ENCODE measurements at regions not wholly inside any gene's neighbourhood (a gene's known extent, or its start where the extent isn't known, plus 50 kb on each side); places are given as distances from the start of the nearest gene placed in this dataset.

- no peak for DNase-seq
Measured at GRCh38 chr1:239805042-239805441, 286.6 kb upstream of the FMN2 start.

DNA sequence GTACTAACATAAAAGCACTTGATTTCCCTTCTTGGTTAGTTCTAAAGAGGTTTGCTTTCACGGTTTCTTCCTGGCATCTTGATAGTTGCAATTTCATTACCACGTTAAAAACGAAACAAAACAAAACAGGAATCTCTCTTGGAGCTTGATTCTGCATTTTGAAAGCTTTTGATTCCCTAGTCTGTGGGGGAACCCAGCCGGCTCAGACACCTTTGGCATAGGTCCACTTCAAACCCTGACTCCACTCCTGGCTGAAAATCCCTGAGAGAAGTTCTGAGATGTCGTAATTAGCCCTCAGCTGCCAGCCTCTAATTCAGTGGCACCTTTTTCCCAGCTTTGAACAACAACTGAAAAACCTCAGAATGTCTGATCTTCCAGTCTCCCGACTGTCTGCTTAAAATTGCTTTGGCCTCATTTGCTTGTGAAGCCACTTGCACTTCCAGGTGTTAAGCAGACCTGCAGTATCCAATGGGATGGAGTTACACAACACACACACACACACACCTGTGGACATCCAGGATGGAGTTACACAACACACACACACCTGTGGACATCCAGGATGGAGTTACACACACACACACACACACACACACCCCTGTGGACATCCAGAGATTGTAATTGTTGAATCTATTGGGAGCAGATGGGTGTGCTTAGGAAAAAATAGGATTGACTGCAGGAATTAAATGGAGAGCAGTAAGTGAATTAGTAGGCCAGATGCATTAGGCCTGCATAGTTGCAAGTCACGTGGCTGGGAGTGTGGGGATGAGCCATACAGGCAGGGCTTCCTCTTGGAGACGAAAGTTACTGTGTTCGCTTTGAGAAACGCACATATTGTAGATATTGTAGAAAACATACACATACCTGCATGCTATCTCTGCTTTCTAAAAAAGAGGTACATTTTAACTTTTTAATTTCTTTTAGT, 285.6 kb upstream of the FMN2 start:
- no peak for DNase-seq

DNA sequence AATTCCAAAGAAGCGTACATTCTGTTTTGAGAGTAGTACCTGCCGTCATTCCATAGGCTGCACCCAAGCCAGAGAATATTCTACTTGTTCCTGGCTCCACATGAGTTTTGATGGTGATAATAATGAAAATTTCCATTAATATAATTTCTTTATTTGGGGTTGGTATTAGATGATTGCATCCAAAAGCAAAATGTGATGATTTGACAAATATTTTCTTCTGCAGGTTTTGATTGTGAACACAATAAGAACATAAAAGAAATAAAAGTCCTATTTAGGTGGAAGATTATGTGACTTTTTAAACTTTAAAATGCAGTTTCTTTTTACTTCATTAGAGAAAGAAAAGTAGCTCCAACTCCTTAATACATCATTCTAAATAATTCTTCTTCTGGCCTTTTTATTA, 284.8 kb upstream of the FMN2 start:
- DNase-seq, result no peak

- no peak for DNase-seq
Measured at GRCh38 chr1:239807361-239807760, 284.3 kb upstream of the FMN2 start.

- no peak for DNase-seq
Measured at GRCh38 chr1:239810061-239810481, 281.6 kb upstream of the FMN2 start.

DNA sequence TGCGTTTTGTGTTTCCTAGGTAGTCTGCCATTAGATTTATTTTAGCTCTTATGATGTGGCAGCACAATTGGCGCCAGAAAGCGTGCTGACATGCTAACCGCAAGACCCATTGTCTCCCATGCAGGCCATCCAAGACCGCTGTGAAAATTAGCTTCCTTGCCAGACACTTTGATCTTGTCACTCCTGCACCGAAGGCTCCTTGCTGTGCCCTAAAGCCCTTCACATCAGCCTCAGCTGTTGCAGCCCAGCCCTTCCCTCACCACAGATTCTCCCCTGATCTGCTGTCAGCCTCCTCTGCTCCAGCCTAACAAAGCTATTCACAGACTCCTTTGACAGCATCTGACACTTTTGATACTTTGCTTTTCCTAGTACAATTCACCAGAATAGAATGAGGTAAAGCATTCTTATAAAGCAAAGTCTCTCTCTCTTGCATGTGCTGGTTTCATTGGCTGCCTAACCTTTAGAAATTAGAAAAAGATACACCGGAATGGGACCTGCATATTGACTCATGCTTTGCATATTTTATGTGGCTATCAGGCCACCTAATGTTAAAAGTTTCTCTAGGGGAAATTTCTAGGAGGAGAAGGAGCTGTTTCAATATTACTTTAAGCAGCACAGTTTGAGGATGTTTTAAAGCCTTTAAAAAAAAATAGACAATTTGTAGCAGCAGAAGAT, 280.3 kb upstream of the FMN2 start:
- no peak for DNase-seq

GRCh38 chr1:239812580-239812979, 279.1 kb upstream of the FMN2 start:
- no peak for DNase-seq

DNA sequence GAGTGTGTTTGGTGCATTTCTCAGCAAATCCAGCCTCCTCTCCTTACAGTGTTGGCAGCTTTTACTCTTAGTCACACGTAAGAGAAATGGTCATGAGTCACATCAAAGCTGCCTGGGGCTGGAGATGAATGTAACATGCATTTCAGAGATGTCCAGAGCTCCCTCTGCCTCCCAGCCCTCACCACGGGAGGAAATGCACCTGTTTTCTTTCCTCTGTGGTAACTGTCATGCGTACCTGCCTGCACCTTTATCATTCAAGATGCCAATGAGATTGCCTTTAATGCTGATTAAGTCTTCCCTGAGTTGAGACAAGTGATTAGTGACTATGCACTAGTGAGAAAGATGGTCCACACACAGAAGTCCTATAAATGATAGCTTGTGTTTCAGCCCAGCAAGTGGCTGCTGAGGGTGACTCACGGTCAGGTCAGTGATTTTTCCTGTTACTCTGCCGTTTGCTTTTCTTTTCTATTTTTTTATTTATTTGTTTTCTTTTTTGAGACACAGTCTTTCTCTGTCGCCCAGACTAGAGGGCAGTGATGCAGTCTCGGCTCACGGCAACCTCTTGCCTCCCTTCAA, 277.3 kb upstream of the FMN2 start:
- DNase-seq, result no peak

DNA sequence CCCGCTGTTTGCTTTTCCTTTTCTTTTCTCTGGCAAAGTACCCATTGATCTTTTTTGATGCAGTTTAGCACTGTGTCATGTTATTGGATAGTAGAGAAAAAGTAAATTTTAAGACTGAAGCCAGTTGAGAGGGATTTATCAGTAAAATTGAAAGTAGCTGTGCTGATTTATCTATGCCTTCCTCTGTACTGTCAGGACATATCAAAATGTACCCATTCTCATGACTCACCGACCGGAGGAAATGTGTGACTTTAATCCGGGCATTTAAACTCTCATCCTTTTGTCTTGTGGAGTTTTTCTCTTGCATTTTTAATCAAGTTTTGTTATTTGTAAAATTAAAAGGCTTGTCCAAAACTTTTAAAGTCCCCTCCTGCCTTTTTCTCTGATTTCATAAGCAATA, 276.6 kb upstream of the FMN2 start:
- no peak for DNase-seq

- DNase-seq, result no peak
Measured at GRCh38 chr1:239816081-239816782, 275.5 kb upstream of the FMN2 start.

GRCh38 chr1:239817276-239817675, 274.4 kb upstream of the FMN2 start:
- no peak for DNase-seq

GRCh38 chr1:239817801-239818200, 273.9 kb upstream of the FMN2 start:
- no peak for DNase-seq

- no peak for DNase-seq
Measured at GRCh38 chr1:239819096-239819495, 272.6 kb upstream of the FMN2 start.

DNA sequence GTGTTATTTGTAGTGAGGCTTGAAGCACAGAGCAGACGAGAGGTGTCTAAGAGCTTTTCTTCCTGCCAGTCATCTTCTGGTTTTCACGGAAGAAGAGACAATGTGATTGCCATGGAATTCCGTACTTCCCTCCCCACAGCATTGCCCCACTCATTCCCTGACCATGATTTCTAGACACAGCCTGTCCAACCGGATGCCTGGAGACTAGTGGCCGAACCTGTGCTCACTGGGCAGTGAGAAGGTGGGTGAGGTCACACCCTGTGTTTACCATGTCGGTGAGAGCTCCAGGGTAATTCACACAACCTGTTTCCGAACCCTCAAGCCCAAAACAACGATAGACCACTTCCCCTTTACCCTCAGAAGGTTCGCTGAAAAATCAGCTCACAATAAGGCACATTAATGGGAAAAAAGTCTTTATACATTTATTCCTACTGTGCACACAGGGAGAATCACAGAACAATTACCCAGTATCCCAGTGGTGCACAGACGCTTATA, 271.9 kb upstream of the FMN2 start:
- no peak for DNase-seq

- no peak for DNase-seq
Measured at GRCh38 chr1:239823852-239824251, 267.8 kb upstream of the FMN2 start.

- no peak for DNase-seq
Measured at GRCh38 chr1:239826211-239826610, 265.5 kb upstream of the FMN2 start.

- DNase-seq, result no peak
Measured at GRCh38 chr1:239826736-239827135, 264.9 kb upstream of the FMN2 start.

GRCh38 chr1:239829535-239829934, 262.1 kb upstream of the FMN2 start:
- DNase-seq, result no peak

DNA sequence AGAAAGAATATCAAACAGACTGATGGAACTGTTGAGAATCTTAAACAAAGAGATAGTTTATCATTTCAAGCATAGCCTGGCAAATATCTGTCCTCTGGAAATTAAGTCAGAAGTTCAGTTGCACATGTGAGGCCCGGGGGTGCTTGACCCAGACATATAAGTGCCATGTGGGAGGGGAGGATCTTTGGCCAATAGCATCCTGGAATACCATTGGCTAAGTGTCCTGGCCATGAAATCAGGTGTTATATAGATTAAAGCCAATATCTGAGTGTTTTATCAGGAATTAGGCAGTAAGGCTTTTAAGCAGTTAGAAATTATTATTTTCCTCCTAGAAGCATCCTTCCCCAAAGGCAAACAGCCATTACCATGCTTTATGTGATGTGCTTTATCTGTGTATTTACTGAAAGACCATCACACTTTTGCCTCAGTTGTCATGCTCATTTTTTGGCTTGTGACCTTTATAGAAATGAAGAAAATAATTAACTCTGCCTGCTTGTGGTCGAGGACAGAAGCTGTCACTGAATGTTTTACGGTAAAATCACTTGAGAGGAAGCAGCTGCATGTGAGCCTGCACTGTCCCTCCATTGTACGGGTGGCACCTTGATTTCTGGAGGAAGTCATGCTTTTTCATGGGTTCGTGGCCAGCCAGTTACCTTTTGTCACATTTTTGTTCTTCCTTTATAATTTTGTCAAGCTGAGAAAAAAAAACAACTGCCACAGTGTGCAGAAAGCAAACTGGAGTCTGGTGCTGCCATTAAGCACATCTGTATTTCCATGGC, 259.9 kb upstream of the FMN2 start:
- DNase-seq, result no peak

DNA sequence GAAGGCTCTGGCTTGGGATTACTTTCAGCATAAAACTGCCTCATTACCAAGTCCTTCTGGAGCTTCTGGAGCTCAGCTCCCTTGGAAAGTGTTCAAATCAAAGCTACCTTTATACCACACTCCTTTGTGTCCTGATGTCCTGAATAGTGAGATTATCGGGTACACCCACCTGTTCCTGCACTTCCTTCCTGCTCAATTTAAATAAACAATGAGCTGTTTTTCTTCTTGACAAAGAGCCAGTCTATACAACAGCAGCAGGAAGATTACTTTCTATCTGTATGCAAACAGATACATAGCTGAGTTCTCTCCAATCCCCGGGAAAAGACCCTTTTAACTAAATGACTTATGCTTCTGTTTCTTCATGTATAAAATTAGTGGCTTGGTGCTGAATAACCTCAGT, 258.0 kb upstream of the FMN2 start:
- DNase-seq, result no peak

DNA sequence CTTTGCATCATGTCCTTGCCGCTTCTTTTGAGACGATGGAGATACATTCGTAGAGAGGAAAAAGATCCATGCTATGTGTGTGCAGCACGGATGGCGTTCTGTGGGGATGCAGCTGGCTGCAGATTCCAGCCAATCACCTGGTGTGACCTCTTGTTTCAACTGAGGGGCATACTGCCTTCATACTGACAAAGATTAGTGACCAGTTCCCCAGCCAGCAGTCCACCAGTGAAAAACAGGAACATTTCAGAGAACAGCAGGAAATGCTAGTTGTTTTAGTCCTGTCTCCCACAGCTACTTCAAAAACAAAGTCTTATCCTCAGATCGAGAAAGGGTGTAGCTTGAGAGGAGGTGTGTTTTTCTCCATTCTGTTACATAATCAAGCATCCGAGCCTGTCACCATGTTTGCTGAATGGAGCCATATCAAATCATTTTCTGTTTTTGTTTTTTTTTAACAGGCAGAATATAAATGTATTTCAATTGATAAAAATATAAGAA, 255.7 kb upstream of the FMN2 start:
- no peak for DNase-seq

DNA sequence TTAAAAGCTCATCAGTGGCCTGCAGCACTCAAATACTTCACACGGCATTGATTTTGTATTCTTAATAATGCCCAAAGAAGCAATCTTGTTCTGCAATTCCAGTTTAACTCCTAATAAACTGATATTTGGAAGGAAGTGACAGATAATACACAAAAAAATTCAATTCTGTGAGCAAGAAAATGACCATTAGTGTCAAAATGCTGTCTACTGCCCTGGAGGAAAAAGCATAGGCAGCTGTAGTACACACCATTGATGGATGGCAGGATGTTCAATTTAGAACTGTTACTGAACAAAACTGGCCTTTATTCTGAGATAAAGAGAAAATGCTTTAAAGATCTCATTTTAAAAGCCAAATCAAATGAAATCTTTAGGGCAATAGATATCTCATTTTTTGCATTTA, 251.3 kb upstream of the FMN2 start:
- no peak for DNase-seq
